ENCODE measurements at regions not wholly inside any gene's neighbourhood (a gene's known extent, or its start where the extent isn't known, plus 50 kb on each side); places are given as distances from the start of the nearest gene placed in this dataset.

DNA sequence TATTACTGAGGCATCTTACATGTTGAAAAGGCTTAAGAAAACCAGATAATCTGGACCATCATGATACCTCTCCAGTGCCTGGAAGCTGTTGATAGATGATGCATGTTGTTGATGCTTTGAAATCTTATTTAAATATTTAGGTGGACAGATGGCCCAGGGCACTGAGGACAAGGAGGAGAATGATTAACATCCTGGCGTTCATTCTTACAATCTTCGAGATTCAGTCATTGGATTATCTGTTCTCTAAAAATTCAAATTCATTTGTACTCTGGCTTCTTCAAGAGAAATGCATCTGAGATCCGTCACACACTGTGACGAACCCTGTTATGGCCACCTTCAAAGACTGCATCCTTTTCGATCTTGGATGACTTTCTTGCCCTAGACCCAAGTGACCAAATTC is 121.3 kb upstream of the IGF1 start:
- TF ChIP-seq EZH2 (IDR thresholded peaks at IDR 0.05; ENCODE audit: borderline replicate concordance) (no peak), EZH2phosphoT487 (IDR thresholded peaks at IDR 0.05; ENCODE audit: low read depth, severe bottlenecking, unreplicated experiment) (no peak)
- TF ChIP-seq, protein P1, sequence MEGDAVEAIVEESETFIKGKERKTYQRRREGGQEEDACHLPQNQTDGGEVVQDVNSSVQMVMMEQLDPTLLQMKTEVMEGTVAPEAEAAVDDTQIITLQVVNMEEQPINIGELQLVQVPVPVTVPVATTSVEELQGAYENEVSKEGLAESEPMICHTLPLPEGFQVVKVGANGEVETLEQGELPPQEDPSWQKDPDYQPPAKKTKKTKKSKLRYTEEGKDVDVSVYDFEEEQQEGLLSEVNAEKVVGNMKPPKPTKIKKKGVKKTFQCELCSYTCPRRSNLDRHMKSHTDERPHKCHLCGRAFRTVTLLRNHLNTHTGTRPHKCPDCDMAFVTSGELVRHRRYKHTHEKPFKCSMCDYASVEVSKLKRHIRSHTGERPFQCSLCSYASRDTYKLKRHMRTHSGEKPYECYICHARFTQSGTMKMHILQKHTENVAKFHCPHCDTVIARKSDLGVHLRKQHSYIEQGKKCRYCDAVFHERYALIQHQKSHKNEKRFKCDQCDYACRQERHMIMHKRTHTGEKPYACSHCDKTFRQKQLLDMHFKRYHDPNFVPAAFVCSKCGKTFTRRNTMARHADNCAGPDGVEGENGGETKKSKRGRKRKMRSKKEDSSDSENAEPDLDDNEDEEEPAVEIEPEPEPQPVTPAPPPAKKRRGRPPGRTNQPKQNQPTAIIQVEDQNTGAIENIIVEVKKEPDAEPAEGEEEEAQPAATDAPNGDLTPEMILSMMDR (IDR thresholded peaks at IDR 0.05; ENCODE audit: poor library complexity) = no peak

Data from hepatocyte (in vitro differentiated cells).